ENCODE measurements at regions not wholly inside any gene's neighbourhood (a gene's known extent, or its start where the extent isn't known, plus 50 kb on each side); places are given as distances from the start of the nearest gene placed in this dataset.

- no peak for TF ChIP-seq CTBP1 (IDR thresholded peaks at IDR 0.05; ENCODE audit: borderline replicate concordance)
- TF ChIP-seq FOXK2 (IDR thresholded peaks at IDR 0.05): no peak
- TF ChIP-seq FOXA1 (IDR thresholded peaks at IDR 0.05): no peak
- no peak for TF ChIP-seq ZNF384 (IDR thresholded peaks at IDR 0.05)
- no peak for TF ChIP-seq BHLHE40 (IDR thresholded peaks at IDR 0.05; ENCODE audit: borderline replicate concordance)
- TF ChIP-seq ELF4 (IDR thresholded peaks at IDR 0.05): no peak
- TF ChIP-seq L3MBTL2 (conservative IDR thresholded peaks at IDR 0.05): no peak
- TF ChIP-seq TARDBP (IDR thresholded peaks at IDR 0.05): no peak
- TF ChIP-seq SUZ12 (IDR thresholded peaks at IDR 0.05): no peak
- no peak for TF ChIP-seq NFRKB (IDR thresholded peaks at IDR 0.05)
- TF ChIP-seq SP1 (IDR thresholded peaks at IDR 0.05): no peak
- CTCF ChIA-PET: no interaction called here
- no peak for DNase-seq (ENCODE audit: extremely low spot score)
- POLR2A ChIA-PET: no interaction called here
These were observed 206.6 kb downstream of the PALM2AKAP2 start for GRCh38 chr9:109986521-109986991.

- POLR2A ChIA-PET: no interaction called here
- CTCF ChIA-PET: no interaction called here
- TF ChIP-seq ARNT (IDR thresholded peaks at IDR 0.05) (no peak), SP1 (IDR thresholded peaks at IDR 0.05) (no peak), BHLHE40 (IDR thresholded peaks at IDR 0.05; ENCODE audit: borderline replicate concordance) (no peak), L3MBTL2 (conservative IDR thresholded peaks at IDR 0.05) (no peak), TARDBP (IDR thresholded peaks at IDR 0.05) (no peak), FOXA1 (IDR thresholded peaks at IDR 0.05) (no peak), LEF1 (IDR thresholded peaks at IDR 0.05; ENCODE audit: borderline replicate concordance) (no peak), ZNF384 (IDR thresholded peaks at IDR 0.05) (no peak), HDGF (IDR thresholded peaks at IDR 0.05; ENCODE audit: borderline replicate concordance) (no peak), PKNOX1 (IDR thresholded peaks at IDR 0.05) (no peak), ELF4 (IDR thresholded peaks at IDR 0.05) (no peak), FOXK2 (IDR thresholded peaks at IDR 0.05) (no peak), NFRKB (IDR thresholded peaks at IDR 0.05) (no peak)
- no peak for DNase-seq (ENCODE audit: extremely low spot score)
These were observed 209.3 kb downstream of the PALM2AKAP2 start for GRCh38 chr9:109989296-109989695.

GRCh38 chr9:109990541-109990940 is 210.5 kb downstream of the PALM2AKAP2 start:
- TF ChIP-seq HDGF (IDR thresholded peaks at IDR 0.05; ENCODE audit: borderline replicate concordance) (no peak), PKNOX1 (IDR thresholded peaks at IDR 0.05) (no peak), FOXK2 (IDR thresholded peaks at IDR 0.05) (no peak), ELF4 (IDR thresholded peaks at IDR 0.05) (no peak), TARDBP (IDR thresholded peaks at IDR 0.05) (no peak), ARNT (IDR thresholded peaks at IDR 0.05) (no peak), FOXM1 (IDR thresholded peaks at IDR 0.05; ENCODE audit: borderline replicate concordance) (no peak), LEF1 (IDR thresholded peaks at IDR 0.05; ENCODE audit: borderline replicate concordance) (no peak), FOXA1 (IDR thresholded peaks at IDR 0.05) (no peak)

GRCh38 chr9:109992293-109992692 is 212.3 kb downstream of the PALM2AKAP2 start:
- no peak for TF ChIP-seq ZNF384 (IDR thresholded peaks at IDR 0.05)
- TF ChIP-seq HDGF (IDR thresholded peaks at IDR 0.05; ENCODE audit: borderline replicate concordance): no peak
- TF ChIP-seq CTBP1 (IDR thresholded peaks at IDR 0.05; ENCODE audit: borderline replicate concordance): no peak
- no peak for TF ChIP-seq L3MBTL2 (conservative IDR thresholded peaks at IDR 0.05)
- no peak for TF ChIP-seq SUZ12 (IDR thresholded peaks at IDR 0.05)
- no peak for TF ChIP-seq FOXM1 (IDR thresholded peaks at IDR 0.05; ENCODE audit: borderline replicate concordance)
- no peak for TF ChIP-seq PKNOX1 (IDR thresholded peaks at IDR 0.05)
- no peak for TF ChIP-seq ELF4 (IDR thresholded peaks at IDR 0.05)
- no peak for TF ChIP-seq NFRKB (IDR thresholded peaks at IDR 0.05)
- TF ChIP-seq BHLHE40 (IDR thresholded peaks at IDR 0.05; ENCODE audit: borderline replicate concordance): no peak
- no peak for TF ChIP-seq ARNT (IDR thresholded peaks at IDR 0.05)
- TF ChIP-seq TARDBP (IDR thresholded peaks at IDR 0.05): no peak
- TF ChIP-seq FOXK2 (IDR thresholded peaks at IDR 0.05): no peak
- no peak for TF ChIP-seq SP1 (IDR thresholded peaks at IDR 0.05)
- no peak for TF ChIP-seq LEF1 (IDR thresholded peaks at IDR 0.05; ENCODE audit: borderline replicate concordance)
- no peak for TF ChIP-seq FOXA1 (IDR thresholded peaks at IDR 0.05)
- CTCF ChIA-PET: no interaction called here
- DNase-seq (ENCODE audit: extremely low spot score): no peak
- POLR2A ChIA-PET: no interaction called here

More at GRCh38 chr9:109990541-109990940, 210.5 kb downstream of the PALM2AKAP2 start:
- ChIA-PET POLR2A (no interaction called here), CTCF (no interaction called here)
- DNase-seq (ENCODE audit: extremely low spot score): no peak

- CTCF ChIA-PET: no interaction called here
- no peak for TF ChIP-seq NFRKB (IDR thresholded peaks at IDR 0.05)
- TF ChIP-seq FOXA1 (IDR thresholded peaks at IDR 0.05): no peak
- no peak for TF ChIP-seq LEF1 (IDR thresholded peaks at IDR 0.05; ENCODE audit: borderline replicate concordance)
- no peak for TF ChIP-seq L3MBTL2 (conservative IDR thresholded peaks at IDR 0.05)
- TF ChIP-seq FOXM1 (IDR thresholded peaks at IDR 0.05; ENCODE audit: borderline replicate concordance): no peak
- TF ChIP-seq ARNT (IDR thresholded peaks at IDR 0.05): no peak
- no peak for TF ChIP-seq TARDBP (IDR thresholded peaks at IDR 0.05)
- no peak for TF ChIP-seq PKNOX1 (IDR thresholded peaks at IDR 0.05)
- TF ChIP-seq FOXK2 (IDR thresholded peaks at IDR 0.05): no peak
- TF ChIP-seq HDGF (IDR thresholded peaks at IDR 0.05; ENCODE audit: borderline replicate concordance): no peak
- no peak for TF ChIP-seq BHLHE40 (IDR thresholded peaks at IDR 0.05; ENCODE audit: borderline replicate concordance)
- TF ChIP-seq SP1 (IDR thresholded peaks at IDR 0.05): no peak
- TF ChIP-seq CTBP1 (IDR thresholded peaks at IDR 0.05; ENCODE audit: borderline replicate concordance): no peak
- no peak for TF ChIP-seq ZNF384 (IDR thresholded peaks at IDR 0.05)
- no peak for TF ChIP-seq SUZ12 (IDR thresholded peaks at IDR 0.05)
- no peak for TF ChIP-seq ELF4 (IDR thresholded peaks at IDR 0.05)
- POLR2A ChIA-PET: no interaction called here
- no peak for DNase-seq (ENCODE audit: extremely low spot score)
These were observed 213.4 kb downstream of the PALM2AKAP2 start for GRCh38 chr9:109993250-109993978.
